ENCODE measurements at regions not wholly inside any gene's neighbourhood (a gene's known extent, or its start where the extent isn't known, plus 50 kb on each side); places are given as distances from the start of the nearest gene placed in this dataset.

GRCh38 chr1:36572142-36572715, 89.5 kb upstream of the CSF3R start:
- no peak for TF ChIP-seq CTCF (IDR thresholded peaks at IDR 0.05 in 4 of 5, conservative IDR thresholded peaks at IDR 0.05 in 1 of 5)
- TF ChIP-seq POLR2A (IDR thresholded peaks at IDR 0.05): no peak

Data from gastrocnemius medialis (tissue), 4 donors.